ENCODE measurements at regions not wholly inside any gene's neighbourhood (a gene's known extent, or its start where the extent isn't known, plus 50 kb on each side); places are given as distances from the start of the nearest gene placed in this dataset.

DNA sequence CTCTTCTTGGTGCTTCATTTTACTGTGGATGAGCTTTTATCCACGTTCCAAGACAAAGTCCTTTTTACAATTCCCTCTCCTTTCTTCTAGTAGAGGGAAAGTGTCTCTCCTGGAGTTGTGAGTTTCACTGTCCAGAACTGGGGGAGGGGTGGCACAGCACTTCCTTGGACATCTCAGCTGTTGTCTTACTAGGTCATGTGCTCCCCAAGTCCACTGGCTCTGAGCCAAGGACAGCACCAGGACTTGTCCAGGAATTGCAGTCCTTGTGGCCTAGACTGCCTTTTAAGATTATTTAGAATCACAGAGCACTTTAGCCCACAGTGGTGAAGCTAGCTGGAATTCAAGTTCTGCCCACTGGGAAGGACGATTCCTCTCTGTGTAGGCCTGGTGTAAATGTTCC is 700.2 kb upstream of the PTPRD start:
- no peak overlapping the region for H3K4me3 Mint-ChIP-seq
- H3K27me3 Mint-ChIP-seq = no peaks in the 10 kb centered on the region
- H3K36me3 Mint-ChIP-seq = no peaks in the 10 kb centered on the region
- H3K4me1 Mint-ChIP-seq (ENCODE audit: unreplicated experiment) = peaks cover 4% of the 10 kb centered on the region
- TF ChIP-seq, protein P1, sequence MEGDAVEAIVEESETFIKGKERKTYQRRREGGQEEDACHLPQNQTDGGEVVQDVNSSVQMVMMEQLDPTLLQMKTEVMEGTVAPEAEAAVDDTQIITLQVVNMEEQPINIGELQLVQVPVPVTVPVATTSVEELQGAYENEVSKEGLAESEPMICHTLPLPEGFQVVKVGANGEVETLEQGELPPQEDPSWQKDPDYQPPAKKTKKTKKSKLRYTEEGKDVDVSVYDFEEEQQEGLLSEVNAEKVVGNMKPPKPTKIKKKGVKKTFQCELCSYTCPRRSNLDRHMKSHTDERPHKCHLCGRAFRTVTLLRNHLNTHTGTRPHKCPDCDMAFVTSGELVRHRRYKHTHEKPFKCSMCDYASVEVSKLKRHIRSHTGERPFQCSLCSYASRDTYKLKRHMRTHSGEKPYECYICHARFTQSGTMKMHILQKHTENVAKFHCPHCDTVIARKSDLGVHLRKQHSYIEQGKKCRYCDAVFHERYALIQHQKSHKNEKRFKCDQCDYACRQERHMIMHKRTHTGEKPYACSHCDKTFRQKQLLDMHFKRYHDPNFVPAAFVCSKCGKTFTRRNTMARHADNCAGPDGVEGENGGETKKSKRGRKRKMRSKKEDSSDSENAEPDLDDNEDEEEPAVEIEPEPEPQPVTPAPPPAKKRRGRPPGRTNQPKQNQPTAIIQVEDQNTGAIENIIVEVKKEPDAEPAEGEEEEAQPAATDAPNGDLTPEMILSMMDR (conservative IDR thresholded peaks at IDR 0.05) = no peak
- no peak overlapping the region for H3K27ac Mint-ChIP-seq
- peaks cover 4% of the 10 kb centered on the region for H3K9me3 Mint-ChIP-seq
- no peak for DNase-seq (ENCODE audit: extremely low spot score, unreplicated experiment)

DNA sequence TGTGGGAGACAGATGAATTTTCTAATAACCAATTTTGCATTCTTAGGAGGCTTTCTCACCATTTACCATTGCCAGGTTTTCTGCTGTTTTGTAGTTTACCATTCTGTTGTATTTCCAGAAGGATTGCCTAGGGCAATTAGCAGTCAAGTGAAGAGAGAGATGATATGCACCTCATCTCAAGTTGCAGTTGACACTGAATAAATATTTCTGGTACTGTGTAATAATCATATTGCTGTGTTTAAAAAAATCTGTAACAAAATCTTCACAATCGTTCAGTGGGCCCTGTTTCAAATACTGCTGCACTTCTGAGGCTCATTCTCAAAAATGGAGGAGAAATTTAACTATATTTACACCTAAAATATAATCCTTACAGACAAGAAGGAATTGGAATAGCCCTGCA is 706.1 kb upstream of the PTPRD start:
- Mint-ChIP-seq H3K4me1 (ENCODE audit: unreplicated experiment) (no peaks in the 10 kb centered on the region), H3K27ac (no peak overlapping the region), H3K4me3 (no peak overlapping the region), H3K36me3 (no peaks in the 10 kb centered on the region), H3K27me3 (no peaks in the 10 kb centered on the region), H3K9me3 (no peaks in the 10 kb centered on the region)
- no peak for DNase-seq (ENCODE audit: extremely low spot score, unreplicated experiment)
- TF ChIP-seq, protein P1 (conservative IDR thresholded peaks at IDR 0.05) = no peak

DNA sequence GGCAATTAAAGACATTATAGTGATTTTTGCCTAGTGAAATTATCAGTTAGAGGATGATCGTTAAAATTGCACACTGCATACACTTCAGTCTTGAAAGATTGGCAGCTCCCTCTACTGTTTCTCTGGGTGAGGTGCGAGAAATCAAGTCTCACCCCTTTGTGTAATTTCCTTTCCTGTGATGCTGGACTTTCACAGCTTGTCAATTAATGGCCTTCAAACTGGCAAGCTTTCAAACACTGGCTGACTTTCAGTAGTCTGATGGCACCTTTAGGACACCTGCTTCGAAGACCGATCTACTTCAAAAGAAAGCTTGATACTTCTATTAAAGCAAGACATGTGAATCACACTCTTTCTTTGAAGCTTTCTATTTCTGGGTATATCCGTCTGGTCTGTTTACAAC is 706.7 kb upstream of the PTPRD start:
- H3K4me3 Mint-ChIP-seq = no peak overlapping the region
- DNase-seq (ENCODE audit: extremely low spot score, unreplicated experiment) = no peak
- TF ChIP-seq, protein P1 (conservative IDR thresholded peaks at IDR 0.05) = peak; percentile 78
- no peak overlapping the region for H3K27ac Mint-ChIP-seq
- no peaks in the 10 kb centered on the region for H3K36me3 Mint-ChIP-seq
- H3K9me3 Mint-ChIP-seq = no peaks in the 10 kb centered on the region
- H3K27me3 Mint-ChIP-seq = no peaks in the 10 kb centered on the region
- no peaks in the 10 kb centered on the region for H3K4me1 Mint-ChIP-seq (ENCODE audit: unreplicated experiment)

DNA sequence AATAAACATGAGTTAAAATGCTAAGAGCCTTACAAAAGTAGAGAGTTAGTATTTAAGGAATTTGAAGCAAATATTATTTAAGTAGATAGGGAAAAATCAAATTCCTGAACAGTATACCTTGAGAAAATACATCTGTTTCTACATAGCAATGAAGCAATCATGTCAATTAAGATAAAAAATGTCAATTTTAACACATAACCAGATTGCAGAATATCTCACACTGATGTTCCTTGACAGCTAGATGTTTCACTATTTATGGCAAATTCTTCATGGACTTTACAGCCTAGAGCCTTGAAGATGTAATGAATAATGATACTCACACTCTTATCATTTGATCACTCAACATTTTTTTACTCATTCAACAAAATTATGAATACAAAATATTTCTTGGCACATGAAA is 708.2 kb upstream of the PTPRD start:
- Mint-ChIP-seq H3K9me3 (no peaks in the 10 kb centered on the region), H3K4me3 (no peak overlapping the region), H3K4me1 (ENCODE audit: unreplicated experiment) (no peaks in the 10 kb centered on the region), H3K27me3 (no peaks in the 10 kb centered on the region), H3K36me3 (no peaks in the 10 kb centered on the region), H3K27ac (no peak overlapping the region)
- DNase-seq (ENCODE audit: extremely low spot score, unreplicated experiment) = no peak
- TF ChIP-seq, protein P1 (conservative IDR thresholded peaks at IDR 0.05) = no peak

DNA sequence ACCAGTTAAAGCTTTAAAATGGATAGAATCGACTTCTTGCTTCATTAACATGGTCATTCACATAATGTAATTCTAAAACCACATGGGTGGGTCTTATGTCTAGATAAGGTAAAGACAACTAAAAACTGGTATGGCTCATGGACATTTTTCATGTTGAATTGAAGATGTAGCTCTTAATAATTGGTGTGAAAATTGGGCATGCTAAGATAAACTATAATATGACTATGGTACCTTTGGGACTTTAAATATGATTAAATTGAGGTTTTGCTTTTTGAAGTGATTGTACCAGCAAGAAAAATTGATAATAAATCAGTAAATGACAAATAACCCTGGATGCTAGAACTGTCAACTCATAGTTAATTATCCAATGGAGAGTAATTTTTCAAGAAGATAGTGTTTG is 710.7 kb upstream of the PTPRD start:
- H3K9me3 Mint-ChIP-seq = no peaks in the 10 kb centered on the region
- no peaks in the 10 kb centered on the region for H3K4me1 Mint-ChIP-seq (ENCODE audit: unreplicated experiment)
- TF ChIP-seq, protein P1 (conservative IDR thresholded peaks at IDR 0.05) = no peak

DNA sequence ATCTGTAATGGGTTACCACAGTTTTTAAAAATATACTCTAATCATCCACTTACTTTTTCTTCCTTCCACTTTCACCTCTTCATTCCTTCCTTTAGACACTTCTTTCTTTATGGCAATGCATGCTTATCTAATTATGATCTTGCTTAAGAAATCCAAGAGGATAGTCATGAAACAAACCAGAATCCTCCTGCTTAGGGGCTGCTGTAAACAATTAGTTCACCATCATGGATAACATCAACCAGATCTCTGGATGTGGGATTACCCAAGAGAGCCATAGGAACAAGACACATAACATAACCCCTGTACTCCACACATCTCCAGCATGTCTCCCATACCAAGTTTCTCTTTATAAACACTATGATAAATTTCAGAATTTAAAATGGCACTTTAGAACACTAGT is 713.4 kb upstream of the PTPRD start:
- Mint-ChIP-seq H3K27me3 (no peaks in the 10 kb centered on the region), H3K27ac (no peak overlapping the region), H3K4me1 (ENCODE audit: unreplicated experiment) (no peaks in the 10 kb centered on the region), H3K4me3 (no peak overlapping the region), H3K36me3 (no peaks in the 10 kb centered on the region), H3K9me3 (no peaks in the 10 kb centered on the region)
- TF ChIP-seq, protein P1 (conservative IDR thresholded peaks at IDR 0.05) = no peak
- no peak for DNase-seq (ENCODE audit: extremely low spot score, unreplicated experiment)

More for the DNA sequence above, 710.7 kb upstream of the PTPRD start:
- DNase-seq (ENCODE audit: extremely low spot score, unreplicated experiment) = no peak
- H3K27ac Mint-ChIP-seq = no peak overlapping the region
- H3K4me3 Mint-ChIP-seq = no peak overlapping the region
- H3K27me3 Mint-ChIP-seq = no peaks in the 10 kb centered on the region
- no peaks in the 10 kb centered on the region for H3K36me3 Mint-ChIP-seq

Measured in type B pancreatic cell (in vitro differentiated cells).